Stimulated activated CD4-positive, alpha-beta T cell treated with anti-CD3 and anti-CD28 coated beads, Interleukin-15, amount 100 ng/mL, for 48 hours (primary cell): ENCODE measurements at regions not wholly inside any gene's neighbourhood (a gene's known extent, or its start where the extent isn't known, plus 50 kb on each side); places are given as distances from the start of the nearest gene placed in this dataset.

Source experiments
- DNase-seq, 2 donors: peaks; one replicate each; pipeline ENCODE4 v3.0.0-alpha.2; 2020; ENCODE audit warnings: low read depth in 2 of 2

DNA sequence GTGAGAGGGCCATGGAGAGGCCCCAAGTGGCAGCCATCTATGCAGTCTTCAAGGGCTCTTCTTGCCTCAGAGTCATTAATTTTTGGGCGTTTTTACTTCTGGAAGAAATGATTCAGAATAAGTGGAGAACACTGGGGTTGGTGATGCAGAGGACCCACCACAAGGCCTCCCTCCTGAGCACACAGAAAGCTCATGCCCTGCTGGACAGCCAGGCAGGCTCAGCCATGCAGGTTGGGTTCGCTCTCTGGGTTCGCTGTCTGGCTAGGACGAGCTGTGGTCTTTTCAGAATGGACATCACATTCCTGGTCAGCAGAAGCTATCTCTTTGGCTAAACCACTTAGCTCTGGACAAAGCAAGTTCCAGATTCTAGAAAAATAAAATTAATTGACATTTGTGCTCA, 480.8 kb downstream of the RPS24 start:
- no peak for DNase-seq

DNA sequence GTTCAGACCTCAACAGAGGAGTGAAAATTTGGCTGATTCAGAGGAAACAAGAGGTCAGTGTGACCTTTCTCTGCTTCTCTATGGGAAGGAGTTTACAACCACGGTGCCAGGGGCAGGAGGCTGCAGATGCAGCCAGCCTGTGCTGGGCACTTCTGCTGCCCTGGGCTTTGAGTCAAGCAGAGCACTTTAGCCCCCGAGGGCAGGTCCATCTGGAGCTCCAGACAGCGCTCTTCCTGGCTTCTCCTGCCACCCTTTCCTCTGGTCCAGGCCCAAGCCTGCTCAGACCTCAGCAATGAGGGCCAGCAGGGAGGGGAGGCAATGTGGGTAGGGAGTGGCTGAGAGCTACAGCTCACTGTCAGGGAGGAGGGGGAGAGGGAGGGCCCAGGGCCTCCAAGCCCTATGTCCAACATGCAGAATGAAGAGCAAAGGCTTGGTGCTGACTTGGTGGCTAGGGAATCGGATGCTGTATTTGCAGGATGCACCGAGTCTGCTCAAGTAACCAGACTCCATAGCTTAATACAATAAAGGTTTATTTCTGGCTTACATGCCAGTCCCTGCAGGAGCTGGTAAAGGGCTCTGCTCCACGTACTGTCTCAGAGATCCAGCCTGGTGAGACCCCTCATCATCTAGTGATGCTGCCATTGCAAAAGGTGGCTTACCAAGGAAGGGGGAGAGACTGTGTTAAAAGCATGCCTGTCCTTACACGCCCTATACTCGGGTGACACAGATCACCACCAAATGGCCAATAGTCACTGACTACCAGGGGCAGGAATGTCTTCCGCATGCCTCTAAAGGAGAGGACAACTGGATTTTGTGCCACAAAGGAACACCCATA, 481.6 kb downstream of the RPS24 start:
- DNase-seq = no peak

DNA sequence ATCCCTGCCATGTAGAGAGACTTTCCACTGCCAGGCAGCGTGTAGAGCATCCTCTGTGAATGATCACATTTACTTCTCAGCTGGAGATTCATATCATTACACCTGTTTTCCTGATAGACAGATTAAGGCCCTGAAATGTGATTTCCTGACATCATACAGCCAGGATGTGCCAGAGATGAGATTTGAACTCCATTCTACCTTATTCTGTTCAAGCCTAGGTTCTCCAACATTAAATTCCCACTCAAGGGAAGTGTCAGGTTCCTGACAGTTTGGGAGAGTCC, 482.1 kb downstream of the RPS24 start:
- DNase-seq = no peak

DNA sequence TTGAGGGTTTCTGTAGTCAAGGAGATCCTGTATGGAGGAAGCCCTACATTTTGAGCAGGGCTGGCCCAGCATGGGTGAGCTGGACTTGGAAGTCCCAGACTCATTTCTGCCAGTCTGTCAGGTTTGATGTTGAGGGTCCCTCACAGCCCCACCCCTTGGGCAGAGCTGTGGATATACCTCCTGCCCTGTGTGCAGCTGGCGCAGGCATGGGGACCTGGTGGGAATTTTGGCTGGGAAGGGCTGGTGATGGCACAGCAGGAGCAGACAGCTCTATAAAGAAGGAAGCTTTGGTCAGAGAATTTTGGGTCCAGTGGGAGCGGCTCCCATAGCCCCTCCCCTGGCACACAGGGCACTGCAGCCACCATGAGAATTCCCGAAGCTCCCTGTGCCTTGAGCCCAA, 482.6 kb downstream of the RPS24 start:
- DNase-seq = no peak

DNA sequence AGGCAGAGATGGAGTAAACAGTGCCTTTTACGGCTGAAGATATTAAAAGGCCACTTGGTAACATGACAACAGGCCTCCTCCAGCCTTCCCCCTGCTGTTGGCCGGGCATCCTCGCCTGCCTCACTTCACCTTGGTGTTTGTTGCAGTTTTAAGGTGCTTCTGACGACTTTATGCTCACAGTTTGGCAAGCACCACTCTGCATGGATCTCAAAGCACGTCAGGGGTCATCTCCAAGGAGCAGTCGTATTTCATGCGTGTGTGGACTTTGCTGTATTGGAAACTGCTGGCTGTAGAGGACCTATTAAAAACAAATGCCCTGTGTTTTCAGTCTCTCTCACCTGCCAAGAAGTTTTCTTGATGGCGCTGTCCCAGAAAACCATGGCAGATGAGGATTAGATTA, 483.1 kb downstream of the RPS24 start:
- no peak for DNase-seq

DNA sequence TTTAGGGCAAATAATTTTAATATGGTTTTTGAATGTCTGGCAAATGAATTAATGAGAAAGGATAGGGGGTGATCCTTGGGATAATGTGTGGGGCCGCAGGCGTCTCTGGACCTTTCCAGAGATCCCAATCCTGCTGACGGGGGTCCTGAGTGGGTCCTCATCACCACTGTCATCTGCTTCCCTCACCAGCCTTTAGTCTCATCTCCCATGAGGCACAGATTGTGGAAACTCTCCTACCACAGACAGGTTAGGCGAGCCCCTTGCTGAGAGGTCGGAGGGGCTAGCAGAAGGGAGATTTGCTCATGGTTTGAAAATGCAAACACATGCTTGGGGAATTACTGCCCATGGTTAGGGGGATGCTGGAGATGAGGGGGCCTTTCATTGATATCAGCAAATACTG, 484.6 kb downstream of the RPS24 start:
- DNase-seq = no peak

DNA sequence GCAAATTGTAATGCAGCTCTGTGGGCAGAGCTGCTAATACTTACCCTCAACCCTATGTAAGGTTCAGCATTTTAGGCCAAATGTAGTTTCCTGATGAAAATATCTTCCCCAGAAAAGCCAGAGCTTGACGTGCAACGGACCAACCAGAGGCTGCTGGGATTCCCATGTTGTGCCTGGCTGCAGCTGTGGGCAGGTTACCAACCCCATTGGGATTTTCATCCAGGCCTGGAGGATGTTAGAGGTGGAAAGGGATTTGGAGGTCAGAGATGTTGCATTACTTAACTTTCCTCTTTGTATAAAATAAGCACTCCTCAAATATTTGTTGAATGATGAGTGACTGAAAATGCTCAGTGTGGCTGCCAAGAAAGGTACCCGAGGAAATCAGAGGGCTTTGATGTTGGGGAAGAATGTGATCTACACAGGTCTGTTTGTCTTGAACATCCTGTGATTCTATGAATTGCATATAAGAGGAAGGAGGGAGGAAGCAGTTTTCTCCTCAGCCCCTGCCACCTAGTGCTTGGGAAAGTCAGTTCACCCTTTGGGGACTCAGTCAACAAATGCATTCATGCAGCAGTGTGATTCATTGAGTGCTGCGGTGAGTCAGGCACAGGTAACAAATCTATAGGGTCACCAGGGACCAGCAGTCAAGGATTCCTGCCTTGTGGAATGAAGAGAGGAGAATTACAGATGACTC, 487.2 kb downstream of the RPS24 start:
- DNase-seq = peak in 1 of 2 donors; percentile 14

DNA sequence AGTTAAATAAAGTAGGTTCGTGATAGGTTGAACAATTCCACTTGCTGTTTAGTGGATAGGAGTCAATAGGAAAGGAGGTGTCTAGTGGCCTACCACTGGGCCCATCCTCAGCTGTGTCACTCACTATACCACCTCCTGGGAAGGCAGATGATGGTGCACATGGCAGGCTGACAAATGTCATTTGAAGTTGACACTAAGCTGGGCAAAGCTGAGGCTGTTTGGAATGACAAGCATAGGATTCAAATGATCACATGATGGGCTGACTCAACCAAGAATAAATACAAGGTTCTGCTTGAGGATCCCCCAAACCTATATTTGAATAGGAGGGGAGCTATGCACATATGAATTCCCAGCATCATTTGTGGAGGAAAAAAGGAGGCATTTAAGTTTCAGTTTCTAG, 489.8 kb downstream of the RPS24 start:
- no peak for DNase-seq

DNA sequence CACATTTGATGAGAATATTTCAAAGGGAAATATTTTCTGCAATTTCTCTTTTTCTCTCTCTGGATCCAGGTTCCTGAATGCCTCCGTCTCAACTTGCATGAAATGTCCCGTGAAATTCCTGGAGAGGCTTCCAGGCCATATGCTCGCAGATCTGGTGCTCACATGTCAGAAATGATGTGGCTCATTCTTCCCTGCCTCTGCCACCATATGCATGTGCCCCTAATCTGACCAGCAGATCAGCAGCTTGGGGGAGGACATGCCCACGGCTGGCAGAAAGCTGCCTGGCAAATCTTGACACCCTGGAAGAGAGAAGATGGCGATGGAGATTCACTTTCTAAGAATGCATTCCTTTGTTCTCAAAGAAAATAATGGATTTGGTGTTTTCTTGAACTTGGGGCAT, 490.7 kb downstream of the RPS24 start:
- DNase-seq = no peak

DNA sequence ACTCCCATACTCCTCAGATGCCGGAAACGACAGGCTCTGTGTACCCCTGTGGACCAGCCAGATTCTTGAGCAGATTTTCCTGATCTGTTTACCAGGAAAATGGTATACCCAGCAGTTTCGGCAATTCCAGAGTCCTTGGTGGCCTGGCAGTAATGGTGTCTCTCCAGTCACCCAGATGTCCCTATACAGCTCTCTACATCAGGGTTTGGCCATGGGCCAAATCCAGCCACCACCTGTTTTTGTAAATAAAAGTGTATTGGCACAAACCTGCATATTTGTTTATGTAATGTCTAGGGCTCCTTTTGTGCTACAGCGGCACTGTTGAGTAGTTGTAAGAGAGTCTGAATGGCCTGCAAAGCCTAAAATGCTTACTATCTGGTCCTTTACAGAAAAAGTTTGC, 491.3 kb downstream of the RPS24 start:
- DNase-seq = no peak

DNA sequence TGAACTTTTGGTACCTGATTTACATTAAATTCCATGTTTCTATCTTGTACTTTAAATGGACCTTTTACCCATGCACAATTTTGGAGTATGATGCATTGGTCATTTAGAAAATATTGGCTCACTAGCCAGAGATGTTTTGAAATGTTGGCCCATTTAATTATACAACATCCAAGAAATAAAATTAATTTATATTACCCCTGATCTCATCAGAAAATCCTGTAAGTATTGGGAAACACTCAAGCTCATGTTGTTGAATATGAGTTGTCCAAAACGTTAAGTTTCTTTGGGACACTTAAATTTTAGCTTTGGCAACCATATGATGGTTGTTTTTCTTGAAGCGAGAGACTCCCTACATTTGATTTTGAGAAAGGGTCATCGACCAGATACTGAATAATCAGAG, 492.7 kb downstream of the RPS24 start:
- no peak for DNase-seq

DNA sequence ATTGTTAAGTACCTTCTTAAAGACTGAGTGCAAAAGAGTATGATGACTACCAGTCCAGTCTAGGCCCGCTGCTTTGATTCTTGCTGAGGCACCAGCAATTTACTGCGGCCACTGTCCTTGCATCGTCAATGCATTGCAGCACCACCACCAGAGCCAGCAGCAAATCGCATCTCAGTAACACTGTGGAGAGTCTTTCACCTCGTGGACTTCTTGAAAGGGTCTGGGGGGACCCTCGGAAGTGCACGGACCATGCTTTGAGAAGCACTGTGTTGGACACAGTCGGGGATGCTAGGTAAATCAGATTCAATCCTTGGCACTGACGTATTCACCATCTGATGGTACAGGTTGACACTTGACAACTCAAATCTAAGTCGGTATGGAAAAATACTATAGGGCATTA, 493.6 kb downstream of the RPS24 start:
- DNase-seq = no peak

DNA sequence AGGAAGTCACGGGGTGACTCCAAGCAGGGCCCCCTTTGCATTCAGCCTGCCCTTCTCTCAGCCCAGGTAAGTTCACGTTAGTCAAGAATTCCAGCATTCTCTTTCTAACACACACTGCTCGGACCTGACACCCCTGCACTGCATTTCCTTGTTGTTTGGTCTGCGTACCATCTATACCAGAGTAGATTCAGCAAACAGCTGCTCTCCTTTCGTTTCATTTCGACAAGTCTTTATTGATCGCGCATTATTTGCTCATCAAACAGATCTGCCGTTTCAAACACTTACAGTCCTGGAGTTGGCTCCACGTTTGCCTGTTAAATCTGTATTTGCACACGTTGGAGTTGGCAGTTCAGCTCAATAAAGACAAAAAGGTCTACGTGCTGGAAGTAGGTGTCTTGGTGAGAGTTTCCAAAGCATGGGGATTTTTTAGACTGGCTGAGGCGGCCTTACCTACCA, 495.1 kb downstream of the RPS24 start:
- DNase-seq = no peak

DNA sequence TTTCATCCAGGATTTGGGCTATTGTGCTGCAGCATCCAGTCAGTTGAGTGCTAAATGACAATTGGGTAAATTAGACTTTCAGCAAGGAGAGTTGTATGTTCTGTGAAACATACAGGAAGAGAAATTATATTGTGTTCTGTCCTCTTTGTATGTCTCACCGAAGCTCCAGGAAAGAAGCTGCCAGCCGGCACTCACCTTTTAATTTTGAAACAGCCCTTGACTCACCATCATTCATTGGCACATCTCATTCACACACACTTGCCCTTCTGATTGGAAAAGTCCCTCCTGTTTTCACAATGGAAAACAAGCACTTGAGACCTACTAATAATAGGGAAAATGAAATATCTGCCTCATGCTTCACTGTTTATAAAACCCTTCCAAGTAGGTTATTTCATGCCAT, 495.6 kb downstream of the RPS24 start:
- no peak for DNase-seq

DNA sequence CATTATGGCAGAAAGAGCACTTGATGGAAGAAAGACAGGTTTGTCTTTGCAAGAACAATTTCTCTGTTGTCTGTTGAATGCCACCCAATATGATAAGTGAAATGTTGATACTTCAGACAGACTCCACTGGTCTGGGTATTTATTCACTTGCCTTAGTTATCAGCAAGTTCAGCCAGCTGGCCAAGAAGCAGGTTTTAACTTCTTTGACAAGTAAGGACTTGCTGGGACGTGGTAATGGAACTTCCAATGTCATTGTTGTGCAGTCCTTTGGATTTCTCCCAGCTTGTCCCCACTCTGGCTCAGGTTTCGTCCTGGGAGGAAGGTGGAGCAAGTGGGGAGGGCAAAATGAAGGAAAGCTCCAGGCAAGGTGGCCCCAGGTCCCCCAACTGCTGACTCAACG, 497.4 kb downstream of the RPS24 start:
- no peak for DNase-seq

DNA sequence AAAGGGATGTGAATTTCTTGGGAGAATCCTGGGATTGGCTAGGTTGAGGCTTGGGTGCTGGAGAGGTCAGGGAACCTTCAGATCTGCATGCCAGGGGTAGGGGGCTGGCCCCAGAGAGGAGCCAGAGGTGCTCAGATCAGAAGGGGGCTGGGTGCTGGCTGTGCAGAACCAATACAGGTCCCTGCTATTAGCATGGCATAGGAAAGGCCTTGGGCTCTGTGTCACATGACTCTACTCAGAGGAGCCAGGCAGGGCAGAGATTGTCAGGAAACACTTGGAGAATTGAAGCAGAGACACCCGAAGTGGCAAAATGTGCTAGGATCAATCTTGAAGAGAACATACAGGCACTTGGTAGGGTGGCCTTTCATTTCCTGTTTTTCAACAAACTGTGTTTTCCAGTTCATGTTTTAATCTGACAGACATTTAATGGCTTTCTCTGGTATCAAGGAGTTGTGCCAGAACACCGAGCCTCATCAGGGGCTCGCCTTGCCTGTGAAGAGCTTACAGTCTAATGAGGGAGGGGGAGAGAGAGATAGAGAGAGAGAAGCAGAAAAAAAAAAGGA, 498.9 kb downstream of the RPS24 start:
- DNase-seq = no peak

DNA sequence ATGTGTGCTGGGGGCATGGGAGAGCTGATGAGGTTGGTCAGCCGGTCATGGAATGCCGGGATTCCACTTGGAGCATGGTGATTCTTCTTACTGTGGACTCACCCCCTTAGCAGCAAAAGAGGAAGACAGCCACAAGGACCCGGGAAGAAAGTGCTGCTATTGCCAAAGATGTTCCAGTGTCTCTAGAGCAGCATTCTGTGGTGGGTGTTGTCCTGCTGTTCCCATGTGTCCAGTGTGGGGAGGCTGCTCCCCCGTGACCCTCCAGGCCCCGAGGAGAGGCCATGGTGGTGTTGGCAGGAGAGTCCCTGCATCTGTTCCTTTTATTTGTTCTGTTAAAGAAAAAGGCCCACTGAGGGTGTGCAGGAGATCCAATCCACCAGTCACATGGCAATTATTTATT, 499.4 kb downstream of the RPS24 start:
- DNase-seq = no peak

DNA sequence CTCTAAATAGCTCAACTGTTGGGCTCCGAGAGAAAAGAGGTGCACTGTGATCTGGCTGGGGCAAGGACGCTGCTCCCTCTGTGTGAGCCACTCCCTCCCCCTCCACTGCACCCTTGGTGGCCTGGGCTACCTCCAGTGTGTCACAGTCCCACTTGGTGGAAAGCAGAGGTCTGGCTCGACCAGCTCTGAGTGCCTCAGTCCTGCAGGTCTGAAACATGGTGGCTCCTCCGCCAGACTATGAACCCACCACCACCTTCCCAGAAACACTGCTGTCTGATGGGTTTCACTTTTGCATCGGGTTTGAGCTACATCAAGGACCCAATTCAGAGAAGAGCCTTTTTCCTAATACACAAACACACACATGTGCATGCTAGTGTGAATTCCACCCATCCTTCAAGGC, 500.1 kb downstream of the RPS24 start:
- no peak for DNase-seq

DNA sequence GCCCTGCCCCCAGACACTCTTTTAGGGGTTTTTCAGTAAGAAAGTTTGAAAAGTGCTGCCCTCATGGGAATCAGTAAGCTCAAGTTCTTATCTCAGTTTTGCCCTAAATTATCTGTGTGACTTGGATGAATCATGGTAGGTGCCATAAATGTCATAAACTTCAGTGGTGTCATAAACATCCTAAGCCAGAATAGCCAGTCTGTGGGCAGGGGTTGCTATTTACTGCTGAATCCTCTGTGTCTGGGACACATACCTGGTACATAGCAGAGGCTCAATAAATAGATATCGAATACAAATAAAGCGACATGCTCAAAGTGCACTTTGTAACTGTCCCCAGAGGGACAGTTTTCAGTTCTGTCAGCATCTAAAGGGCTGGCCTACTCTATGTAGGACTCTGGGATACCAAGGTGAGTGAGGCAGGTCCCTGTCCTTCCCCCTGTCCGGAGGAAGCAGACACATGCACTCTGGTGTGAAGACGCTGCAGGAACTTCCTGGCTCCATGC, 502.1 kb downstream of the RPS24 start:
- no peak for DNase-seq

DNA sequence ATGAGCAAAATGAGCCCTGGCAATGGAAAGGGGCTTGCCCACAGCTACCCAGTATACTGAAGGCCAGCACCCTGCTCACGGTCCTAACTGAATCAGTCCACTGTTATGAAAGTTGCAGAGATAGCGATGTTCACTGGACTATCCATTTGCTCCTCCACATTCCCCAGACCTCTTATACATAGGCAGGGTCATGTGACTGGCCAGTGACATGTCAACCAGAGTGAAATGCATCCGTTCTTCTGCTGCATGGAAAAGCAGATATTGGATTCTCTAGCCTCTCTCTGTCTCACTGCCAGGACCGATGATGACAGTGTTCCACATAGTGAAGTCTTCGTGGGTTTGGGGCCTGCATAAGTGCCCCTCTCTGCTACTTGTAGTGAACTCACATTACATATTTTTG, 503.4 kb downstream of the RPS24 start:
- no peak for DNase-seq

DNA sequence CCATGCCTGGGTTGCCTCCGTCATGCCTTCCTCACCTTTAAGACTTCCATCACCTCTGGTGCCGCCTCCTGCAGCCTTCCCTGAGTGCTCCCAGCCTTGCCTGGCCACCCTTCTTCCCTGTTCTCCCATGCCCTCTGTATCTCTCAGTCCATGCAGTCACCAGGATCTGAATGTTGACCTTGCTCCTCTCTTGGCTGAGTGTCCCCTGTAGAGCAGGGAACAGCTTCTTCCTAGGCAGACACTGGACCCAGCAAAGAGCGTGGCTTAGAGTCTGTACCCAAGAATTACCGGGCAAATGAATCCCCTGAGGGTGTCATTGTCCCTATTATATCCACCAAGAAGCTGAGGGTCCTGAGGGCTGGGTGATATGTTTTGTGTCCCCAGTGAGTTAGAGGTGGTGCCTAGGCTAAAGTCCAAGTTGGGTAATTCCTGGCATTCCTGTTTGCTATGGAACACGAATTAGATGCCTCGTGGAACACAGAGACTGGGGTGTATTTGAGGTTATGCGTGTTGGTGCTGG, 505.6 kb downstream of the RPS24 start:
- DNase-seq = no peak

DNA sequence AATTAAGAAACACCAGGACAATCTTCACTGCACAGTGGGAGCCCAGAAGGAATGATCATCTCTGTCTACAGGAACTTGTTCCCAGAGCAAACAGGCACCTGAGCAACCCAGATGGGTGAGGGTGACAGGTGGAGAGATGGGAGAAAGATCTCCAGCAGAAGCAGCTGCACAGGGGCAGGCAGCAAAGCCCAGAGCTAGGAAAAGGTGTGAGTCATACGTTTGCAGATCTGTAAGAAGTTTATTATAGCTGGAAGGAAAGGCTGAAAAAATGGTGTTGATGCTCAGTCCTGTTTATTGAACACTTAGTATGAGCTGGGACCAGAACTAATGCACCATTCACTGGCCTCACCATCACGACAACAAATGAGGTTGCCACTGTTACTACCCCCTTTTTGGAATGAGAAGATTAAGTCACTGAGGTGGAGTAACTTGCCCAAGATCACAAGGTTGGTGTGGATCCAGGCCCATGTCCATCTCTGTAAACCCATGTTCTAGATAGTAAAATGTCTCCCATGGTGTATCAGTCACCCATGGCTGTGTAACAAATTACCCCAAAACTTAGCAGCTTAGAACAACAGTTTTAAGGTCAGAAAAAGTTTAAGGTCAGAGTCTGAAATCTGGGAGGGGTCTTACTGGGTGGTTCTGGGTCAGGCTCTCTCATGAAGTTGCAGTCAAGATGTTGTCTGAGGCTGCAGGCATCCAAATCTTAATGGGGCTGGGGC, 506.9 kb downstream of the RPS24 start:
- no peak for DNase-seq
